ENCODE measurements at regions not wholly inside any gene's neighbourhood (a gene's known extent, or its start where the extent isn't known, plus 50 kb on each side); places are given as distances from the start of the nearest gene placed in this dataset.

- Mint-ChIP-seq H3K27ac (no peak overlapping the region), H3K27me3 (ENCODE audit: low read depth) (no peaks in the 10 kb centered on the region), H3K4me3 (no peak overlapping the region), H3K36me3 (ENCODE audit: insufficient read depth in 1 of 3, low read depth in 3 of 3) (no peaks in the 10 kb centered on the region), H3K4me1 (no peaks in the 10 kb centered on the region), H3K9me3 (no peaks in the 10 kb centered on the region)
- no peak overlapping the region for H2BK15ac ChIP-seq (ENCODE audit: low read depth, low read length)
- DNase-seq: no peak
- H3K4ac ChIP-seq (ENCODE audit: low read depth, low read length): no peak overlapping the region
- no peak overlapping the region for H2BK120ac ChIP-seq (ENCODE audit: low read depth, low read length, poor library complexity, severe bottlenecking)
- no peak overlapping the region for H3K14ac ChIP-seq (ENCODE audit: insufficient read depth, low read length)
- no peak for TF ChIP-seq CTCF (conservative IDR thresholded peaks at IDR 0.05)
- H4K5ac ChIP-seq (ENCODE audit: insufficient read length, low read depth, low read length): no peak overlapping the region
- H3T11ph ChIP-seq (ENCODE audit: low read length): no peak overlapping the region
- H4K91ac ChIP-seq (ENCODE audit: insufficient read length, low read depth, low read length): no peak overlapping the region
- H3K9me3 ChIP-seq (ENCODE audit: control insufficient read depth, low read depth, low read length): no peaks in the 10 kb centered on the region
- no peaks in the 10 kb centered on the region for H3K79me2 ChIP-seq (ENCODE audit: insufficient read depth, low read length)
- no peak overlapping the region for H3K4me2 ChIP-seq (ENCODE audit: insufficient read depth, insufficient read length, low read length)
- H2BK5ac ChIP-seq (ENCODE audit: insufficient read length, low read length): no peak overlapping the region
- H2AK5ac ChIP-seq (ENCODE audit: insufficient read length, low read length): no peak overlapping the region
- no peak overlapping the region for H4K8ac ChIP-seq (replicated peaks; ENCODE audit: insufficient read length, low read depth, low read length)
- no peak overlapping the region for H2AFZ ChIP-seq (ENCODE audit: low read length)
- H2BK20ac ChIP-seq (ENCODE audit: low read depth, low read length, poor library complexity, severe bottlenecking): no peak overlapping the region
- H2BK12ac ChIP-seq (ENCODE audit: insufficient read length, low read depth, low read length): no peak overlapping the region
- no peak overlapping the region for H3K56ac ChIP-seq (ENCODE audit: insufficient read length, low read depth, low read length)
- H3K23ac ChIP-seq (ENCODE audit: insufficient read length, low read depth, low read length): no peak overlapping the region
- H3K79me1 ChIP-seq (ENCODE audit: insufficient read depth, low read depth, low read length, poor library complexity, severe bottlenecking): no peaks in the 10 kb centered on the region
- no peaks in the 10 kb centered on the region for H3K27me3 ChIP-seq (ENCODE audit: insufficient read depth, low read length)
- H3K9ac ChIP-seq (ENCODE audit: extremely low read depth, insufficient read length, low read length): no peak overlapping the region
- no CpG with 5 or more reads among the region's 13 CpGs for WGBS (ENCODE audit: extremely low coverage, insufficient read length, low lambda C conversion rate)
- H3K4me1 ChIP-seq (ENCODE audit: insufficient read depth, low read length): no peaks in the 10 kb centered on the region
- H4K20me1 ChIP-seq (ENCODE audit: control insufficient read depth, insufficient read depth, insufficient read length): no peaks in the 10 kb centered on the region
- H3K18ac ChIP-seq (ENCODE audit: insufficient read length, low read depth, low read length): no peak overlapping the region
- no peak overlapping the region for H3K27ac ChIP-seq (ENCODE audit: insufficient read length, low read depth, low read length)
- no peaks in the 10 kb centered on the region for H3K23me2 ChIP-seq (ENCODE audit: insufficient read length, low read depth, low read length, poor library complexity, severe bottlenecking)
These were observed 220.8 kb upstream of the TCERG1L start for GRCh38 chr10:131532291-131532690.
